ENCODE measurements at regions not wholly inside any gene's neighbourhood (a gene's known extent, or its start where the extent isn't known, plus 50 kb on each side); places are given as distances from the start of the nearest gene placed in this dataset.

GRCh38 chr5:147101659-147102369, 133.0 kb upstream of the STK32A start:
- no peak for TF ChIP-seq POLR2AphosphoS5 (IDR thresholded peaks at IDR 0.05; ENCODE audit: borderline replicate concordance, low read depth, low read length)
- no peak for TF ChIP-seq EZH2 (IDR thresholded peaks at IDR 0.05)
- TF ChIP-seq FOXP2 (optimal IDR thresholded peaks at IDR 0.05; ENCODE audit: control extremely low read depth, extremely low read length, insufficient read depth) = no peak
